HFF-Myc (cell line): ENCODE measurements at regions not wholly inside any gene's neighbourhood (a gene's known extent, or its start where the extent isn't known, plus 50 kb on each side); places are given as distances from the start of the nearest gene placed in this dataset.

Experiments used
- DNase-seq: peaks from one replicate; pipeline ENCODE4 v3.0.0-alpha.2; 2011; ENCODE audit warnings: low read depth; ENCODE audit errors: extremely low read depth
- H3K4me3 ChIP-seq: replicated peaks from 2 replicates; pipeline ENCODE4 v1.5.1; 2011; ENCODE audit warnings: low read depth, mild to moderate bottlenecking, control low read depth, low read length
- TF ChIP-seq, protein P1 (sequence below): IDR thresholded peaks from 2 replicates; pipeline ENCODE4 v1.5.1; 2012; ENCODE audit warnings: mild to moderate bottlenecking, low read depth, low read length, control low read depth; ENCODE audit errors: missing control alignments

DNA sequence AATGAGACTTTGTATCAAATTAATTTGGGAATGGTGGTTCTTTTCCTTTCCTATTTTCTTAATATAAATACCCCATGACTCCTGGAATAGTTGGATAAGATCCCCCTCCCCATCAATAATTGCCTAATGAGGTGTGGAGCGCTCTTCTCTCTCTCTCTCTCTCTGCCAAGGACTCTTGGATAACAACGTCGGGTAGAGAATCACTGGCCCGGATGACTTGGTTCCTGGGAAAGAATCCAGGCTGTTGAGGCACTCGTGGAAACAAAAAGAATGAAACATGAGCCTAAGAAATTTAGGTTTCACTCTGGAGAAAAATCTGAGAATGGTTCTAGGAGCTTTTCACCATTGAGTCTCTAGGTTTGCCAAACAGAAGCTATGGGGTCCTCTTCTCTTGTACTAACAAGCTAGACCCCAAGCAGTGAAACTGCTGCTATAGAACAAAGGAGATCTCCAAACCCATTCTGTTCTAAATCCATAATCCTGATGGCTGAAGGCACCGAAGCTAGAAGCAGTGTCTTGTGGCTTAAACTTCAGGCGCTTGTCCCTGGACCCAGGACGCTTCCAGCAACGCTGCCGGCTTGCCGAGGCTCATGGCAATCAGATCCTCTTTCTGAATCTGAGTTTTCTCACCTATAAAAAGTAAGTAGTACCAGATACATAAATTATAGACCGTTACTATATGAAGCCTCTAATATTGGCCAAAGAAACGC, 241.6 kb upstream of the BTBD3 start:
- TF ChIP-seq, protein P1, sequence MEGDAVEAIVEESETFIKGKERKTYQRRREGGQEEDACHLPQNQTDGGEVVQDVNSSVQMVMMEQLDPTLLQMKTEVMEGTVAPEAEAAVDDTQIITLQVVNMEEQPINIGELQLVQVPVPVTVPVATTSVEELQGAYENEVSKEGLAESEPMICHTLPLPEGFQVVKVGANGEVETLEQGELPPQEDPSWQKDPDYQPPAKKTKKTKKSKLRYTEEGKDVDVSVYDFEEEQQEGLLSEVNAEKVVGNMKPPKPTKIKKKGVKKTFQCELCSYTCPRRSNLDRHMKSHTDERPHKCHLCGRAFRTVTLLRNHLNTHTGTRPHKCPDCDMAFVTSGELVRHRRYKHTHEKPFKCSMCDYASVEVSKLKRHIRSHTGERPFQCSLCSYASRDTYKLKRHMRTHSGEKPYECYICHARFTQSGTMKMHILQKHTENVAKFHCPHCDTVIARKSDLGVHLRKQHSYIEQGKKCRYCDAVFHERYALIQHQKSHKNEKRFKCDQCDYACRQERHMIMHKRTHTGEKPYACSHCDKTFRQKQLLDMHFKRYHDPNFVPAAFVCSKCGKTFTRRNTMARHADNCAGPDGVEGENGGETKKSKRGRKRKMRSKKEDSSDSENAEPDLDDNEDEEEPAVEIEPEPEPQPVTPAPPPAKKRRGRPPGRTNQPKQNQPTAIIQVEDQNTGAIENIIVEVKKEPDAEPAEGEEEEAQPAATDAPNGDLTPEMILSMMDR: no peak
- no peak for DNase-seq
- H3K4me3 ChIP-seq: no peak overlapping the region

DNA sequence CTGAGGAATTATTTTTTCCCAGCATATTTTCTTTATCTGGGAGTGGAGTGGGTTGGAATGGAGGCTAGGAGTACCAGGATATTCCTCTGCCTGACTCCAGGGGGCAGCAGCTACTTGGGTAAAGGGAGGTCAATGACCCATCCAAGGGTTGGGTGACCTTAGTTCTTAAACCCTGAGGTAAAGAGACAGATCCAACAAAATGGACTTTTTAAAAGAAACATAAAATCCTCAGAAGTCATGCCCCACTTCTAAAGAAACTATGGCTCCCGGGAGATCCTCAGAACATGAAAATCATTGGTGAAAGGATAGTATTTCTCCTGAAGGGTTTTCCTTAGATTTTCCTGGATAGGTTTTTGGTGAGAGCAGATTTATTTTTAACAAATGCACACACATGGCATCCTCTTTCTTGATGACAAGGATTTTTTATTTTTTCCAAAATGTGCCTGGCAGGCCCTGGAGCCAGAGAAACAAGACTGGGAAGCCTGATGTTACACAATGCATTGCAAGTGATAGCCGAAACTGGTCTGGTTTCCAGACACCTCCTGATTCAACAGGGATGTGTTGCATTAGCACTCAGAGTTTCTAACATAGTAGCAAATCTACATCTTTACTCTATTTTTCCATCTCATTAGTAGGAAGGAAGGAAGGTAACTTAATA, 240.9 kb upstream of the BTBD3 start:
- DNase-seq: peak; percentile 4
- TF ChIP-seq, protein P1: peak; percentile 73
- H3K4me3 ChIP-seq: no peak overlapping the region

DNA sequence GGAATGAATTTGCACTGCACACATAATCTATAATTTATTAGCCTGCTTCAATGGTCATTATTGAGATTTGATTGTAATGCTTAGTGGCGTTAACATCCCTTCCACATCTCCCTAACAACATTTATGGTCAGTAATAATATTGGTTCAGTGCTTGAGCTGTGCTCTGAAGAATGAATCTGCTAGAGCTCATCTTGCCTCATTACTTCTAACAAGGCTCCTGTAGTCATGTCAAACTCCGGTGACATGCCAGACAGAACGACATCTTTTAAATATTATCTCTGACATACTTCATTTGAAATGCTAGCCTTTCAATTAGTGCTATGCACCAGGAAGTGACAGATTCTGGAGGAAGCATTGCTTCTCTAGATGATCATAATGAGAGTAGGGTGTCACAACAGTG, 240.3 kb upstream of the BTBD3 start:
- TF ChIP-seq, protein P1: no peak
- no peak overlapping the region for H3K4me3 ChIP-seq
- DNase-seq: no peak

DNA sequence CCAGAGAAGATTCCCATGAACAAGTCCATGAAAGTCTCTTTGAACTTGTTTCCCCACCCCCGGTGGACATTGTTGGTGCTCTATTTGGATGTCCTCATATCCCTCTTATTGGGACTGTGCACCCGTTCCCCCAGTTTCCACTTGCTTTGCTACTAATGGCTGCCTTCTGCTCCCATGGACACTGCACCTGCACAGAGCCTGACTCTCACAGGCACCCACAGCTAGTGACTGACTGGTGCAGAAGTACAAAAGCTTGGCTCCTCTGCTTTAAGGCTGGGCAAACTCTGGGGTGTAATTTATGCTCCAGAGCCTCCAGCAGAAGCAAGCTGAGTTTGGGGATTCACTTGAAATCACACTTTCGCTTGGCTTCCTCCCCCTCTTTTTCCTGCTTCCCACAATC, 239.9 kb upstream of the BTBD3 start:
- DNase-seq: no peak
- no peak overlapping the region for H3K4me3 ChIP-seq
- TF ChIP-seq, protein P1: no peak

DNA sequence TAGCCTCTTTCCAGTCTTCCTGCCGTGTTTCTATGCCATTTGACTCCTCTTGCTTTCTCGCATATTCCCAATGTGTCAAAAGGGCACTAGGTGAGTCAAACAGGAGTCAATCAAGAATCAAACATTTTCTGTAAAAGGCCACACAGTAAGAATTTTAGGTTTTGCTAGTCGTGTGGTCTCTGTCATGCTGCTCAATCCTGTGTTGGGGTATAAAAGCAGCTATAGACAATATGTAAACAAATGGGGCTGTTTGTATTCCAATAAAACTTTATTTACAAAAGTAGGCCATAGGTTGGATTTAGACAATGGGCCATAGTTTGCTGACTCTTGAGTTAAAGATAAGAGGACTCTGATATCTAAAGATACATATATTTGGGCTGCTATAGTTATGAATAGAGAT, 235.4 kb upstream of the BTBD3 start:
- TF ChIP-seq, protein P1: no peak
- no peak overlapping the region for H3K4me3 ChIP-seq
- no peak for DNase-seq

DNA sequence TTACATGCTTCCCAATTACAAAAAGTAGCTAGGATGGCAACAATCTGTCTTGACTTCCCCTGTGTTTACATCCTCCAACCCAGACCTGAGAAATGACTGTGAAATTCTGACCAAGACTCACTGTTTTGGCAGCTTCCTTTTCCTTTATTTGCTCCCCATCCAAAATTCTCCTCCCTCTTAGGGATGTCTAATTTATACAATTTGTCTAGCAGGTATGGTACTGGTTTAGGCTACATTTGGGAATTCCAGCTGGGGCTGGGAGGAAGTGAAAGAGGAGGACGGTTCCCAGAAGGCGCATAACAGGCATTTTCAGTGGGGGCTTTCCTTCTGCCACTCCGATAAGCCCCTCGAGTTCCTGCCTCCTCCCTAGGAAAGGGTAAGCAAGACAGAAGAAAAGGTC, 231.5 kb upstream of the BTBD3 start:
- no peak overlapping the region for H3K4me3 ChIP-seq
- TF ChIP-seq, protein P1: no peak
- DNase-seq: no peak
